ENCODE measurements at regions not wholly inside any gene's neighbourhood (a gene's known extent, or its start where the extent isn't known, plus 50 kb on each side); places are given as distances from the start of the nearest gene placed in this dataset.

- ATAC-seq (no peak), FAIRE-seq (no peak), DNase-seq (ENCODE audit: low spot score) (no peak)
- intact Hi-C loops (cut with micrococcal nuclease; ENCODE audit: unreplicated experiment): no loop called here
- H3K36me3 ChIP-seq (replicated peaks in 1 of 2; ENCODE audit: control insufficient read depth in 1 of 2, insufficient read depth in 2 of 2, low read length in 2 of 2): peaks cover 23 to 35% of the 10 kb centered on the region in 2 experiments; a peak in 4 of 5 replicates
- POLR2A ChIA-PET: no interaction called here
- H2AFZ ChIP-seq (ENCODE audit: low read length): no peak overlapping the region
- in situ Hi-C loops (cut with HindIII; ENCODE audit: extremely low pct_ligation_motif_present, low pct_unique_long_range_greater_than_20kb): no loop called here
- no peak overlapping the region for H3K4me3 ChIP-seq (replicated peaks in 1 of 3; ENCODE audit: insufficient read depth in 1 of 3, low read depth in 2 of 3, low read length in 3 of 3)
- WGBS (ENCODE audit: low lambda C conversion rate): 98% methylated on average over 6 of the region's 14 CpGs
- TF ChIP-seq RELA (CRISPR knock-in tag; IDR thresholded peaks at IDR 0.05): no peak
- no peak for TF ChIP-seq ATM (IDR thresholded peaks at IDR 0.05; ENCODE audit: borderline replicate concordance)
- no peak for TF ChIP-seq CBX5 (CRISPR knock-in tag; IDR thresholded peaks at IDR 0.05; ENCODE audit: borderline replicate concordance)
- no peak for TF ChIP-seq LCORL (IDR thresholded peaks at IDR 0.05)
- TF ChIP-seq LCORL (CRISPR knock-in tag; IDR thresholded peaks at IDR 0.05): no peak
- no peak for TF ChIP-seq ZFY (CRISPR knock-in tag; IDR thresholded peaks at IDR 0.05)
- no peak for TF ChIP-seq BATF2 (CRISPR knock-in tag; IDR thresholded peaks at IDR 0.05)
- TF ChIP-seq FOXC1 (CRISPR knock-in tag; IDR thresholded peaks at IDR 0.05; ENCODE audit: borderline replicate concordance): no peak
- TF ChIP-seq MLX (CRISPR knock-in tag; IDR thresholded peaks at IDR 0.05): no peak
- TF ChIP-seq NFATC3 (CRISPR knock-in tag; IDR thresholded peaks at IDR 0.05): no peak
- TF ChIP-seq ZNF275 (CRISPR knock-in tag; IDR thresholded peaks at IDR 0.05; ENCODE audit: borderline replicate concordance): no peak
- TF ChIP-seq PREB (CRISPR knock-in tag; IDR thresholded peaks at IDR 0.05): no peak
- no peak for TF ChIP-seq HBP1 (CRISPR knock-in tag; IDR thresholded peaks at IDR 0.05; ENCODE audit: low read depth)
- no peak for TF ChIP-seq FIP1L1 (IDR thresholded peaks at IDR 0.05; ENCODE audit: borderline replicate concordance, insufficient read depth, low read depth, low read length)
- TF ChIP-seq ZNF570 (CRISPR knock-in tag; IDR thresholded peaks at IDR 0.05; ENCODE audit: borderline replicate concordance): no peak
- no peak for TF ChIP-seq MEF2D (CRISPR knock-in tag; IDR thresholded peaks at IDR 0.05)
- no peak for TF ChIP-seq RBM39 (IDR thresholded peaks at IDR 0.05; ENCODE audit: low read depth, low read length, poor library complexity, severe bottlenecking)
- no peak for TF ChIP-seq E2F2 (CRISPR knock-in tag; IDR thresholded peaks at IDR 0.05; ENCODE audit: borderline replicate concordance)
- H3K9me3 ChIP-seq (ENCODE audit: low read length): no peaks in the 10 kb centered on the region
- CTCF ChIA-PET (ENCODE audit: low intra/inter-chr PET ratio, low total read pairs): no interaction called here
- H3K9ac ChIP-seq (ENCODE audit: insufficient read depth, low read depth, low read length): no peak overlapping the region
- no TSS peak for BruUV-seq (replicated peaks)
- no peaks in the 10 kb centered on the region for H3K4me1 ChIP-seq (ENCODE audit: insufficient read depth, low read length)
- H3K4me2 ChIP-seq (ENCODE audit: low read depth, low read length): no peak overlapping the region
- H3K27ac ChIP-seq (ENCODE audit: extremely low read length, insufficient read depth, low read length): no peak overlapping the region
- no peaks in the 10 kb centered on the region for H3K79me2 ChIP-seq (ENCODE audit: insufficient read depth, low read length)
- H3K27me3 ChIP-seq (ENCODE audit: control insufficient read depth in 1 of 2, insufficient read depth in 2 of 2, low read length in 2 of 2): no peaks in the 10 kb centered on the region
- H4K20me1 ChIP-seq (ENCODE audit: insufficient read depth, low read length): no peaks in the 10 kb centered on the region
Observed at GRCh38 chr11:70834984-70835560, 417.3 kb downstream of the SHANK2 start.
